K562 (cell line): ENCODE measurements at regions not wholly inside any gene's neighbourhood (a gene's known extent, or its start where the extent isn't known, plus 50 kb on each side); places are given as distances from the start of the nearest gene placed in this dataset.

Source experiments
- ATAC-seq: fragments of 200-7000 bp; cut with Tn5 transposase; 3 replicates; pipeline ENCODE4 v1.9.1; 2020; ENCODE audit warnings: moderate library complexity
- BruUV-seq: library from RNA; stranded (reverse); fragments of 400-500 nt; replicated peaks from 2 replicates; lab custom pipeline; 2021; lab: Mats Ljungman, UMichigan
- CTCF ChIA-PET: fragments of 300-600 bp; formaldehyde crosslinking; extraction: SDS; loops from one replicate; lab custom pipeline; 2021; ENCODE audit warnings: low intra/inter-chr PET ratio; lab: Yijun Ruan, JAX
- POLR2A ChIA-PET: fragments of 300-600, 350-650 bp; sonication (Branson Sonifier 250); formaldehyde crosslinking; extraction: SDS; loops from one replicate; lab custom pipeline; 2021; ENCODE audit warnings: antibody characterized with exemption, inconsistent platforms; lab: Yijun Ruan, JAX
- DNase-seq, 4 experiments: peaks; one replicate each; pipeline versions ENCODE4 v3.0.0 to v3.0.0-alpha.2; 2011 to 2018; ENCODE audit warnings: low spot score in 3 of 4, mixed read lengths in 3 of 4; ENCODE audit errors: extremely low read depth in 1 of 4
- FAIRE-seq: peaks from 2 replicates; lab custom pipeline; 2011; peaks lifted over from hg19 to GRCh38; lab: Jason Lieb, UNC
- H2AFZ ChIP-seq: 2 replicates; pipeline ENCODE4 v1.6.0; 2011; ENCODE audit warnings: low read depth, low read length, control low read depth, inconsistent platforms
- H3K27ac ChIP-seq: fragments of 200-600 bp; 3 replicates; pipeline ENCODE4 v1.8.0; 2011; ENCODE audit warnings: low read depth, mild to moderate bottlenecking, control low read depth, inconsistent platforms, low read length, moderate library complexity, mixed read lengths; ENCODE audit errors: extremely low read depth
- H3K27me3 ChIP-seq, 2 experiments: fragments of 300-600 bp in 1 of 2; 2 replicates in 1 of 2; 3 replicates in 1 of 2; pipeline versions ENCODE4 v1.6.0 to v1.8.0; 2011; ENCODE audit warnings: inconsistent platforms in 2 of 2, low read length in 2 of 2, mild to moderate bottlenecking in 1 of 2, mixed read lengths in 1 of 2, moderate library complexity in 1 of 2; ENCODE audit not compliant: control insufficient read depth in 2 of 2, insufficient read depth in 2 of 2
- H3K36me3 ChIP-seq: fragments of 300-600 bp; 3 replicates; pipeline ENCODE4 v1.8.0; 2011; ENCODE audit warnings: mild to moderate bottlenecking, low read length, inconsistent platforms; ENCODE audit not compliant: control insufficient read depth, insufficient read depth
- H3K4me1 ChIP-seq, 2 experiments: fragments of 200-600 bp in 1 of 2; replicated peaks in 1 of 2; 2 replicates in 1 of 2; 3 replicates in 1 of 2; pipeline versions ENCODE4 v1.5.1 to v1.8.0; 2011; ENCODE audit warnings: inconsistent platforms in 2 of 2, low read length in 2 of 2, mild to moderate bottlenecking in 1 of 2, mixed read lengths in 1 of 2, moderate library complexity in 1 of 2; ENCODE audit not compliant: control insufficient read depth in 2 of 2, insufficient read depth in 2 of 2
- H3K4me2 ChIP-seq: 2 replicates; pipeline ENCODE4 v1.6.1; 2011; ENCODE audit warnings: low read length, control low read depth, inconsistent platforms, mixed read lengths; ENCODE audit not compliant: insufficient read depth
- H3K4me3 ChIP-seq: fragments of 200-600 bp; sonication (generic), shearing (Covaris generic); 2 replicates; pipeline ENCODE4 v1.5.1; 2016; ENCODE audit warnings: control low read depth, inconsistent platforms
- H3K79me2 ChIP-seq: fragments of 200-600 bp; 3 replicates; pipeline ENCODE4 v1.8.0; 2011; ENCODE audit warnings: low read length, inconsistent platforms; ENCODE audit not compliant: control insufficient read depth, insufficient read depth
- H3K9ac ChIP-seq, 2 experiments: 2 replicates each; pipeline versions ENCODE4 v1.6.0 to v1.6.1; 2011; ENCODE audit warnings: low read depth in 2 of 2, low read length in 2 of 2, control low read depth in 1 of 2, inconsistent platforms in 1 of 2, mild to moderate bottlenecking in 1 of 2, mixed read lengths in 1 of 2; ENCODE audit not compliant: insufficient read depth in 1 of 2
- H3K9me1 ChIP-seq: one replicate; pipeline ENCODE4 v1.6.0; 2011; ENCODE audit warnings: inconsistent platforms, mild to moderate bottlenecking, low read length, moderate library complexity; ENCODE audit not compliant: control insufficient read depth, insufficient read depth
- H3K9me3 ChIP-seq: replicated peaks from 2 replicates; pipeline ENCODE4 v1.5.1; 2011; ENCODE audit warnings: low read depth, low read length, inconsistent platforms; ENCODE audit not compliant: control insufficient read depth, insufficient read depth
- H4K20me1 ChIP-seq: replicated peaks from 2 replicates; pipeline ENCODE4 v1.6.1; 2011; ENCODE audit warnings: low read length, inconsistent platforms, mixed read lengths; ENCODE audit not compliant: control insufficient read depth, insufficient read depth
- ARHGAP35 ChIP-seq: fragments of 450-650 bp; IDR thresholded peaks from 2 replicates; pipeline ENCODE4 v1.6.1; 2018; ENCODE audit not compliant: partially characterized antibody
- CCNT2 ChIP-seq: IDR thresholded peaks from 2 replicates; pipeline ENCODE4 v1.6.1; 2011; ENCODE audit warnings: borderline replicate concordance, low read depth, mild to moderate bottlenecking, moderate library complexity, mixed read lengths, low read length; ENCODE audit not compliant: insufficient read length; ENCODE audit errors: extremely low read depth
- CGGBP1 ChIP-seq: fragments of 250-450 bp; sonication (Bioruptor Pico); IDR thresholded peaks from 2 replicates; pipeline ENCODE4 v1.9.0; 2021; ENCODE audit warnings: mild to moderate bottlenecking
- EHMT2 ChIP-seq: fragments of 450-650 bp; IDR thresholded peaks from 2 replicates; pipeline ENCODE4 v1.6.1; 2018; ENCODE audit warnings: antibody characterized with exemption
- FOS ChIP-seq: IDR thresholded peaks from 3 replicates; pipeline ENCODE4 v1.6.1; 2011; ENCODE audit not compliant: insufficient read length; ENCODE audit errors: extremely low read depth
- HDAC1 ChIP-seq, 2 experiments: fragments of 450-650 bp; IDR thresholded peaks; 2 replicates each; pipeline ENCODE4 v1.6.1; 2016 to 2017; ENCODE audit warnings: inconsistent platforms in 1 of 2, mild to moderate bottlenecking in 1 of 2, moderate library complexity in 1 of 2
- NFE2 ChIP-seq: IDR thresholded peaks from 2 replicates; pipeline ENCODE4 v1.6.1; 2014; ENCODE audit warnings: antibody characterized with exemption, low read depth
- PHF21A ChIP-seq: fragments of 450-650 bp; IDR thresholded peaks from 2 replicates; pipeline ENCODE4 v1.6.1; 2017; ENCODE audit warnings: low read depth, borderline replicate concordance
- PRPF4 ChIP-seq: fragments of 200-400 bp; formaldehyde crosslinking; IDR thresholded peaks from one replicate; pipeline ENCODE4 v1.6.1; 2017; ENCODE audit warnings: low read length, low read depth, mild to moderate bottlenecking; ENCODE audit not compliant: insufficient read depth, poor library complexity, severe bottlenecking
- RAD21 ChIP-seq, 2 experiments: fragments of 250-450 bp in 1 of 2; fragments of 450-650 bp in 1 of 2; sonication (Bioruptor Pico) in 1 of 2; formaldehyde crosslinking in 1 of 2; IDR thresholded peaks in 1 of 2; conservative IDR thresholded peaks in 1 of 2; 2 replicates each; pipeline versions ENCODE4 v1.4.0 to v1.8.0; 2020 to 2022; ENCODE audit warnings: mild to moderate bottlenecking in 2 of 2, moderate library complexity in 1 of 2
- SMARCC2 ChIP-seq: fragments of 450-650 bp; IDR thresholded peaks from 2 replicates; pipeline ENCODE4 v1.6.1; 2017; ENCODE audit warnings: antibody characterized with exemption, moderate library complexity, mild to moderate bottlenecking, low read depth
- STAT5B ChIP-seq: fragments of 250-450 bp; sonication (Bioruptor Pico); IDR thresholded peaks from 2 replicates; pipeline ENCODE4 v1.8.0; 2021; ENCODE audit warnings: mild to moderate bottlenecking, inconsistent platforms
- TFE3 ChIP-seq: fragments of 450-650 bp; formaldehyde crosslinking; IDR thresholded peaks from 2 replicates; pipeline ENCODE4 v1.4.0; 2020; ENCODE audit warnings: mild to moderate bottlenecking, mixed read lengths
- U2AF1 ChIP-seq: fragments of 200-400 bp; formaldehyde crosslinking; optimal IDR thresholded peaks from 2 replicates; pipeline ENCODE3; 2017; ENCODE audit warnings: mild to moderate bottlenecking, low read depth, low read length, moderate library complexity
- ZNF197 ChIP-seq: fragments of 200-800 bp; sonication (Bioruptor generic); IDR thresholded peaks from 2 replicates; pipeline ENCODE4 v1.6.1; 2016; ENCODE audit warnings: low read depth, missing genetic modification characterization, missing compliant biosample characterization
- ZNF518B ChIP-seq: fragments of 250-450 bp; sonication (Bioruptor Pico); IDR thresholded peaks from 2 replicates; pipeline ENCODE4 v1.5.0; 2021; ENCODE audit warnings: mild to moderate bottlenecking, moderate library complexity
- ZNF551 ChIP-seq: fragments of 250-450 bp; sonication (Bioruptor Pico); IDR thresholded peaks from 2 replicates; pipeline ENCODE4 v1.5.0; 2021; ENCODE audit warnings: mild to moderate bottlenecking, moderate library complexity
- WGBS: fragments of 100-300 bp; shearing (Covaris generic); methylation state at CpG from one replicate; pipeline ENCODE4 v1.1.6; 2016; ENCODE audit warnings: low coverage, mixed read lengths; ENCODE audit not compliant: insufficient coverage; ENCODE audit errors: missing lambda C conversion rate; 5-methylcytosine and 5-hydroxymethylcytosine counted together
- in situ Hi-C: fragments of 300-500 bp; cut with MboI; formaldehyde crosslinking; loops from 4 replicates; pipeline ENCODE4 v1.15.0; 2018; ENCODE audit warnings: inconsistent platforms, mixed read lengths
- intact Hi-C: fragments of 100-400 bp; cut with micrococcal nuclease; formaldehyde crosslinking; loops from 2 replicates; pipeline ENCODE4 v1.14.2; 2022

GRCh38 chr21:16294128-16294527 lies 564.3 kb downstream of the USP25 start:
- Histone ChIP-seq H2AFZ (no peak overlapping the region), H3K9me3 (no peaks in the 10 kb centered on the region), H4K20me1 (no peaks in the 10 kb centered on the region), H3K79me2 (no peaks in the 10 kb centered on the region), H3K36me3 (no peaks in the 10 kb centered on the region), H3K4me1 (no peaks in the 10 kb centered on the region), H3K4me2 (no peak overlapping the region), H3K4me3 (no peak overlapping the region), H3K27ac (no peak overlapping the region), H3K9ac (no peak overlapping the region), H3K27me3 (no peaks in the 10 kb centered on the region), H3K9me1 (no peaks in the 10 kb centered on the region)
- CTCF ChIA-PET = no interaction called here
- intact Hi-C loops (no loop called here), in situ Hi-C loops (no loop called here)
- POLR2A ChIA-PET = no interaction called here
- ATAC-seq = no peak
- TF ChIP-seq SMARCC2 (no peak), PHF21A (no peak), ZNF518B (CRISPR knock-in tag) (no peak), ARHGAP35 (no peak), HDAC1 (IDR thresholded peaks at IDR 0.05) (no peak), STAT5B (CRISPR knock-in tag) (no peak), ZNF551 (CRISPR knock-in tag) (no peak), ZNF197 (CRISPR knock-in tag) (no peak), NFE2 (no peak), PRPF4 (no peak), RAD21 (CRISPR knock-in tag; conservative IDR thresholded peaks at IDR 0.05 in 1 of 2, IDR thresholded peaks at IDR 0.05 in 1 of 2) (no peak), FOS (no peak), U2AF1 (no peak), TFE3 (CRISPR knock-in tag) (no peak), CGGBP1 (no peak), CCNT2 (no peak), EHMT2 (no peak)
- WGBS = 1% methylated on average over 5 of the region's 5 CpGs
- DNase-seq = no peak
- FAIRE-seq = no peak
- BruUV-seq = no TSS peak
